Stomach (tissue), 8 donors: ENCODE measurements at regions not wholly inside any gene's neighbourhood (a gene's known extent, or its start where the extent isn't known, plus 50 kb on each side); places are given as distances from the start of the nearest gene placed in this dataset.

Experiments
- DNase-seq, 2 donors: peaks; one replicate each; pipeline versions ENCODE4 v3.0.0 to v3.0.0-alpha.2; 2013 to 2019
- H3K27ac ChIP-seq, 5 donors: fragments of 200-600 bp in 4 of 5; sonication (generic) in 4 of 5; one replicate each; pipeline ENCODE4 v1.5.1; 2013 to 2019; ENCODE audit warnings: mild to moderate bottlenecking in 1 of 5, moderate library complexity in 1 of 5
- H3K27me3 ChIP-seq, 3 donors: fragments of 200-600 bp; sonication (generic); one replicate each; pipeline ENCODE4 v1.5.1; 2017 to 2019; ENCODE audit warnings: mixed run types in 1 of 3
- H3K36me3 ChIP-seq, 4 donors: fragments of 200-600 bp; sonication (generic); 1 replicate in 3 of 4; 2 replicates in 1 of 4; pipeline ENCODE4 v1.5.1; 2016 to 2019
- H3K4me1 ChIP-seq, 4 donors: fragments of 200-600 bp; sonication (generic); one replicate each; pipeline ENCODE4 v1.5.1; 2016 to 2019
- H3K4me3 ChIP-seq, 4 donors: fragments of 200-600 bp; sonication (generic) in 3 of 4; one replicate each; pipeline ENCODE4 v1.5.1; 2016 to 2019; ENCODE audit warnings: mild to moderate bottlenecking in 1 of 4
- H3K9me3 ChIP-seq, 4 donors: fragments of 200-600 bp; sonication (generic); one replicate each; pipeline ENCODE4 v1.5.1; 2016 to 2019
- EP300 ChIP-seq: sonication (generic); formaldehyde crosslinking; IDR thresholded peaks from one replicate; pipeline ENCODE4 v1.6.1; 2017; ENCODE audit warnings: antibody characterized with exemption
- POLR2A ChIP-seq, 4 donors: fragments of 450-650 bp; IDR thresholded peaks; one replicate each; pipeline ENCODE4 v1.6.1; 2016; ENCODE audit warnings: antibody characterized with exemption in 4 of 4, control low read depth in 2 of 4, mild to moderate bottlenecking in 1 of 4, moderate library complexity in 1 of 4
- POLR2AphosphoS5 ChIP-seq, 3 donors: sonication (generic); formaldehyde crosslinking; IDR thresholded peaks; one replicate each; pipeline ENCODE4 v1.6.1; 2016; ENCODE audit warnings: antibody characterized with exemption in 3 of 3
- WGBS, 5 donors: extraction: QIAGEN DNeasy Blood & Tissue Kit in 3 of 5; methylation state at CpG; one replicate each; pipeline versions ENCODE4 v1.1.5 to v1.1.7; 2013 to 2018; 5-methylcytosine and 5-hydroxymethylcytosine counted together
- intact Hi-C: fragments of 100-400 bp; cut with DNase I; formaldehyde crosslinking; loops from one replicate; pipeline ENCODE4 v1.15.1; 2023; ENCODE audit warnings: low total_unique reads
- TF ChIP-seq, protein P1 (sequence below), 7 experiments: fragments of 450-650 bp in 4 of 7; fragments of 200-600 bp in 3 of 7; sonication (generic) in 3 of 7; IDR thresholded peaks; one replicate each; pipeline ENCODE4 v1.5.1; 2016 to 2019; ENCODE audit warnings: antibody characterized with exemption in 7 of 7, control low read depth in 2 of 7, mild to moderate bottlenecking in 1 of 7
- donor health status: healthy with polysubstance abuse.
- donor health status: Bipolar disorder and iron deficiency.
- donor health status: healthy.

DNA sequence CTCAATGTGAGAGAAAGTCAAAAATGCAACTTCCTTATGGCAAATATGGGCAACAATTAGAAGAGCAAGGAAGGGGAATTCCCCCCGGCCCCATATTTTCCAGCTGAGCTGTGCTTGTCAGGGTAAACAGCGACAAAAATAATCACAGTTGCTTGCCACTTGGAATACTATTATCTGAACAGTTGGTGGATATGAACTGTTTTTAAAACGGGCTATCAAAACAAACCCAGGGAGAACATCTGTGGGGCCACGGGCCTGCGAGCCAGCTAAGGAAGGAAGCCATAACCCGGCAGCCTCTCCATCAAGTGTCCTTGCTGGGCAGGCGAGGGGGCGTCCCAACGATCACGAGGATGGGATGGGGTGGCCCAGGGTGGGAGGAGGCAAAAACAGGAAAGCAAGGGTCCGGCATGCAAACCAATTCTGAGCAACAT, 228.4 kb downstream of the ARHGAP12 start:
- no peaks in the 10 kb centered on the region for H3K36me3 ChIP-seq
- WGBS, 5 donors = 53 to 76% (median 64%) methylated on average over 11 of the region's 11 CpGs

DNA sequence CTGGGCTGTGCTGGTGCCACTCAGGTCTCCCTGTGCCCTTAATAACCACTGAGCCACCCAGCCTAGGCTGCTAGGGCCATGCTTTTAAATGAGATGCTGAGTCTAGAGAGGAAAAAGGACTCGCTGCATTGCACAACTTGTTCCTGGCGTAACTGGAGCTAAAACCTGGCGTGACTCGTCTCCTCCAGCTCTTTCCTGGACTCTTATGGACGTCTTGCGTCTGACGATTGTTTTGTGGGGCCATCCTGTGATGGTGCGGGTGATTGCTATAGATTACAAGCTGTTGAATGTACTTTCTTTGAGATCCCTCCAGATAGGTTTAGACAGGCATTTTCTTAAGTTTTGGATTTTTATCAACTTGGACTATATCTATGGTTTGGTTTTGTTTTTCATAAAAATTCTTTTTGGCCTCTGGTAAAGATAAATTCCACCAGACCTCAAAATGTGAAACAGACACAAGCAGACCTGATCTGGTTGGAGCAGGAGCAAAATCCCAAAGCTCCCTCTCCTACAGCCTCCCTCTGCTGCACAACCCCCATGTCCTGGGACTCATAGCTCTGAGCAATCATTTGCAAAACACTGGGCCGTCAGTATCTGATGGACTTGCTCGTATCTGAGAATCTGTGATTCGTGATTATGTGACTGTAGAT, 230.3 kb downstream of the ARHGAP12 start:
- H3K9me3 ChIP-seq = peaks cover 0 to 3% (median 0%) of the 10 kb centered on the region in 4 donors
- H3K27ac ChIP-seq = peak overlapping the region; percentile 80 to 90 (median 88)
- no peaks in the 10 kb centered on the region for H3K27me3 ChIP-seq
- WGBS, 5 donors = 58 to 82% (median 72%) methylated on average over 11 of the region's 11 CpGs
- TF ChIP-seq EP300 = no peak
- peak; percentile 19 to 29 (median 26) for TF ChIP-seq POLR2AphosphoS5 (IDR thresholded peaks at IDR 0.05)
- TF ChIP-seq POLR2A (IDR thresholded peaks at IDR 0.05) = no peak
- TF ChIP-seq, protein P1, sequence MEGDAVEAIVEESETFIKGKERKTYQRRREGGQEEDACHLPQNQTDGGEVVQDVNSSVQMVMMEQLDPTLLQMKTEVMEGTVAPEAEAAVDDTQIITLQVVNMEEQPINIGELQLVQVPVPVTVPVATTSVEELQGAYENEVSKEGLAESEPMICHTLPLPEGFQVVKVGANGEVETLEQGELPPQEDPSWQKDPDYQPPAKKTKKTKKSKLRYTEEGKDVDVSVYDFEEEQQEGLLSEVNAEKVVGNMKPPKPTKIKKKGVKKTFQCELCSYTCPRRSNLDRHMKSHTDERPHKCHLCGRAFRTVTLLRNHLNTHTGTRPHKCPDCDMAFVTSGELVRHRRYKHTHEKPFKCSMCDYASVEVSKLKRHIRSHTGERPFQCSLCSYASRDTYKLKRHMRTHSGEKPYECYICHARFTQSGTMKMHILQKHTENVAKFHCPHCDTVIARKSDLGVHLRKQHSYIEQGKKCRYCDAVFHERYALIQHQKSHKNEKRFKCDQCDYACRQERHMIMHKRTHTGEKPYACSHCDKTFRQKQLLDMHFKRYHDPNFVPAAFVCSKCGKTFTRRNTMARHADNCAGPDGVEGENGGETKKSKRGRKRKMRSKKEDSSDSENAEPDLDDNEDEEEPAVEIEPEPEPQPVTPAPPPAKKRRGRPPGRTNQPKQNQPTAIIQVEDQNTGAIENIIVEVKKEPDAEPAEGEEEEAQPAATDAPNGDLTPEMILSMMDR (IDR thresholded peaks at IDR 0.05) = no peak
- peaks cover 25 to 76% (median 55%) of the 10 kb centered on the region in 4 donors for H3K4me1 ChIP-seq
- no peaks in the 10 kb centered on the region for H3K36me3 ChIP-seq
- intact Hi-C loops = no loop called here
- H3K4me3 ChIP-seq = no peak overlapping the region
- DNase-seq = no peak

More for the DNA sequence above, 228.4 kb downstream of the ARHGAP12 start:
- intact Hi-C loops = no loop called here
- Histone ChIP-seq H3K9me3 (peaks cover 0 to 3% (median 0%) of the 10 kb centered on the region in 4 donors), H3K27me3 (no peaks in the 10 kb centered on the region), H3K27ac (peak overlapping the region in 4 of 5 donors; percentile 83 to 90 (median 88)), H3K4me1 (peaks cover 25 to 63% (median 49%) of the 10 kb centered on the region in 4 donors), H3K4me3 (no peak overlapping the region)
- no peak for DNase-seq
- TF ChIP-seq POLR2A (IDR thresholded peaks at IDR 0.05) (no peak), EP300 (no peak), POLR2AphosphoS5 (IDR thresholded peaks at IDR 0.05) (no peak)
- TF ChIP-seq, protein P1 (IDR thresholded peaks at IDR 0.05) = no peak

DNA sequence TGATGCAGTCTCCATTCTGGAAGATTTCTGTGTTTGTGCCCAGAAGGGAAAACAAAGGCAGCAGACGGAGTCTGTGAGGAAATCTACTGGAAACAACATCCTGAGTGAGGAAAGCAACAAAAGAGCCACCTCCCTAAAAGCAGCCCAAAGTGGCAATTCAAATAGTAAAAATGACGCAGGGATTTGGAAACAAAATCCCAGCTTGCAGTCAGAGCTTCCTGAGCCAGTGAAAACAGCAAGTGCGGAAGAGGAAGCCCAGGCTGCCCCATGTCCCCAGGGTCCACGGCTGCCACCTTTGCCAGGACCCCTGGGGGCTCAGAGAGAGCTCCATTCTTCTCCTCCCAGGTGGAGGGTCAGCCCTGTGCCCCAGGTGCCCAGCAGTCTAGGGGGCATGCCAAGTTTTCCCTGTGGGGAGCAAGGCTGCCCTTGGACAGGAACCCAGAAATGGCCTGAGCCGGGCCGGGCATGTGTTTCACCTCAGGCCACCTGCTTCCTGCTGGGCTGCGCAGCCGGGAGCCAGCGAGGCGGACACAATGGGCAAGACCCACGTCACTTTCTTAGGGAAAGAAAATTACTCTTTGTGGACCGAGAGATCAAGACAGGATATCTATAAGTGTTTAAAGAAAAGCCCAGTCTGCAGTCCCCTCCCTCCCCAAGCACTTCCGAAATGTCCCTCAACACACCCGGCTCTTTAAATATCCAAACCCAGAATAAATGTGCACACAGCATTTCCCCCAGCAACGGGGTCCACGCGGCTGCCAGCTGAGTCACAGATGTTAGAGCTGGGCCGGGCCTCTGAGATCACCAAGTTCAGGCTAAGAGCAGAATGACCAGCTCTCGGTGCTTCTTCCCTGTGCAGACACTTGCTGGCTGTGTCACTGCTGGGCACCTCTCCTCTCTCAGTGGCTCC, 231.1 kb downstream of the ARHGAP12 start:
- H3K4me3 ChIP-seq = peak overlapping the region in 1 of 4 donors; percentile 5
- H3K27ac ChIP-seq = peak overlapping the region; percentile 80 to 90 (median 88)
- peak; percentile 53 to 87 for DNase-seq
- no peaks in the 10 kb centered on the region for H3K27me3 ChIP-seq
- H3K36me3 ChIP-seq = no peaks in the 10 kb centered on the region
- intact Hi-C loops = no loop called here
- WGBS, 5 donors = 11 to 27% (median 16%) methylated on average over 18 to 19 of the region's 19 CpGs
- H3K9me3 ChIP-seq = no peaks in the 10 kb centered on the region
- peaks cover 25 to 68% (median 55%) of the 10 kb centered on the region in 4 donors for H3K4me1 ChIP-seq
- TF ChIP-seq EP300 (no peak), POLR2AphosphoS5 (IDR thresholded peaks at IDR 0.05) (peak; percentile 22 to 56 (median 50)), POLR2A (IDR thresholded peaks at IDR 0.05) (no peak)
- TF ChIP-seq, protein P1 (IDR thresholded peaks at IDR 0.05) = no peak
